ENCODE measurements at regions not wholly inside any gene's neighbourhood (a gene's known extent, or its start where the extent isn't known, plus 50 kb on each side); places are given as distances from the start of the nearest gene placed in this dataset.

GRCh38 chr11:122334546-122335339, 218.7 kb upstream of the BLID start:
- Histone ChIP-seq H3K4me3 (ENCODE audit: low read length) (no peak overlapping the region), H3K36me3 (ENCODE audit: control insufficient read depth, insufficient read depth, low read length) (no peaks in the 10 kb centered on the region), H3K27ac (ENCODE audit: low read length) (no peak overlapping the region), H3K27me3 (ENCODE audit: control insufficient read depth, insufficient read depth, low read length) (no peaks in the 10 kb centered on the region), H3K4me1 (ENCODE audit: control insufficient read depth, insufficient read depth, low read length) (no peaks in the 10 kb centered on the region), H3K9me3 (ENCODE audit: control insufficient read depth, insufficient read depth, low read length) (no peaks in the 10 kb centered on the region)
- TF ChIP-seq CTCF (IDR thresholded peaks at IDR 0.05) = no peak
- ATAC-seq (no peak), DNase-seq (no peak)
- 91% methylated on average over 8 of the region's 11 CpGs for WGBS (ENCODE audit: insufficient coverage)
- intact Hi-C loops (cut with micrococcal nuclease) = no loop called here
- Mint-ChIP-seq H3K27ac (no peak overlapping the region), H3K36me3 (no peaks in the 10 kb centered on the region), H3K27me3 (ENCODE audit: low read depth in 2 of 2) (peaks cover 4 to 14% of the 10 kb centered on the region in 2 donors), H3K9me3 (no peaks in the 10 kb centered on the region), H3K4me3 (no peak overlapping the region), H3K4me1 (no peaks in the 10 kb centered on the region)

DNA sequence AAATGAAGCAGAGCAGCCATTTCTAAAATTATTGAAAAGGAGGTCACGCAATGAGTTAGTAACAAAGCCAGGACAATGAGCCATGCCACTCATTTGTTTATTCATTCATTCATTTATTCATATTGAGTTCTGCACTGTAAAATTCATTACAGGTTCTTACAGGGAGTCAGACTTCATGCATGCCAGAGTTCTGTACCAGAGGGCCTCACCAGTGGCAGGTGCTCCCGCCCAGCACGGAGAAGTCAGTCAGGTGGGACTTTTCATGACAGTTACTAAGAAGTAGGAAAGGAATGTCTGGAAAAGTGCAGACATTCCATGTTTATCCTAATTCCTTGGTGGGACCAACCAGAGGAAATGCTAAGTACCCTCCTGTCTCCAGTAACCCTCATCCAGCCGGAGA, 217.5 kb upstream of the BLID start:
- Mint-ChIP-seq H3K27me3 (ENCODE audit: low read depth in 2 of 2) (peaks cover 1 to 4% of the 10 kb centered on the region in 2 donors), H3K9me3 (no peaks in the 10 kb centered on the region), H3K4me3 (no peak overlapping the region), H3K27ac (no peak overlapping the region), H3K4me1 (no peaks in the 10 kb centered on the region), H3K36me3 (no peaks in the 10 kb centered on the region)
- no peak for DNase-seq
- no peak overlapping the region for H3K4me3 ChIP-seq (ENCODE audit: low read length)
- no peaks in the 10 kb centered on the region for H3K4me1 ChIP-seq (ENCODE audit: control insufficient read depth, insufficient read depth, low read length)
- H3K27me3 ChIP-seq (ENCODE audit: control insufficient read depth, insufficient read depth, low read length) = no peaks in the 10 kb centered on the region
- H3K36me3 ChIP-seq (ENCODE audit: control insufficient read depth, insufficient read depth, low read length) = no peaks in the 10 kb centered on the region
- 98% methylated on average over 4 of the region's 4 CpGs for WGBS (ENCODE audit: insufficient coverage)
- H3K27ac ChIP-seq (ENCODE audit: low read length) = no peak overlapping the region
- TF ChIP-seq CTCF (IDR thresholded peaks at IDR 0.05) = no peak
- no peaks in the 10 kb centered on the region for H3K9me3 ChIP-seq (ENCODE audit: control insufficient read depth, insufficient read depth, low read length)
- ATAC-seq = no peak
- intact Hi-C loops (cut with micrococcal nuclease) = no loop called here

GRCh38 chr11:122331079-122331478, 215.1 kb upstream of the BLID start:
- no peak for DNase-seq
- no peak for TF ChIP-seq CTCF (IDR thresholded peaks at IDR 0.05)
- H3K9me3 Mint-ChIP-seq = no peaks in the 10 kb centered on the region
- no peaks in the 10 kb centered on the region for H3K27me3 ChIP-seq (ENCODE audit: control insufficient read depth, insufficient read depth, low read length)
- no peaks in the 10 kb centered on the region for H3K9me3 ChIP-seq (ENCODE audit: control insufficient read depth, insufficient read depth, low read length)
- no peak overlapping the region for H3K4me3 ChIP-seq (ENCODE audit: low read length)
- no peaks in the 10 kb centered on the region for H3K4me1 Mint-ChIP-seq
- no peak overlapping the region for H3K27ac ChIP-seq (ENCODE audit: low read length)
- 100% methylated on average over 1 of the region's 1 CpG for WGBS (ENCODE audit: insufficient coverage)
- H3K36me3 Mint-ChIP-seq = no peaks in the 10 kb centered on the region
- no peak overlapping the region for H3K4me3 Mint-ChIP-seq
- intact Hi-C loops (cut with micrococcal nuclease) = no loop called here
- no peaks in the 10 kb centered on the region for H3K36me3 ChIP-seq (ENCODE audit: control insufficient read depth, insufficient read depth, low read length)
- H3K27me3 Mint-ChIP-seq (ENCODE audit: low read depth in 2 of 2) = peaks cover 0 to 4% of the 10 kb centered on the region in 2 donors
- no peak for ATAC-seq
- H3K4me1 ChIP-seq (ENCODE audit: control insufficient read depth, insufficient read depth, low read length) = no peaks in the 10 kb centered on the region
- H3K27ac Mint-ChIP-seq = no peak overlapping the region

Measured in natural killer cell (primary cell).